GM18508 (cell line): ENCODE measurements at regions not wholly inside any gene's neighbourhood (a gene's known extent, or its start where the extent isn't known, plus 50 kb on each side); places are given as distances from the start of the nearest gene placed in this dataset.
A peak's percentile ranks its signal among the peaks of the same experiment; 100 is the strongest.
"Not testable (repeated sequence)": the region's sequence is repeated elsewhere in the genome, so short reads cannot be mapped to it uniquely, and the experiment has no call there.

Experiments
- ATAC-seq: cut with Tn5 transposase; IDR thresholded peaks from one replicate; pipeline ENCODE4 v1.9.1; 2021; ENCODE audit warnings: moderate number of reproducible peaks; ENCODE audit not compliant: insufficient read depth, unreplicated experiment

- ATAC-seq: no peak
Measured at GRCh38 chr5:82720213-82721086, 356.7 kb downstream of the TMEM167A start.

GRCh38 chr5:82719368-82719767, 357.8 kb downstream of the TMEM167A start:
- peak; percentile 87 for ATAC-seq

- ATAC-seq: no peak
Measured at GRCh38 chr5:82717738-82718137, 359.5 kb downstream of the TMEM167A start.

DNA sequence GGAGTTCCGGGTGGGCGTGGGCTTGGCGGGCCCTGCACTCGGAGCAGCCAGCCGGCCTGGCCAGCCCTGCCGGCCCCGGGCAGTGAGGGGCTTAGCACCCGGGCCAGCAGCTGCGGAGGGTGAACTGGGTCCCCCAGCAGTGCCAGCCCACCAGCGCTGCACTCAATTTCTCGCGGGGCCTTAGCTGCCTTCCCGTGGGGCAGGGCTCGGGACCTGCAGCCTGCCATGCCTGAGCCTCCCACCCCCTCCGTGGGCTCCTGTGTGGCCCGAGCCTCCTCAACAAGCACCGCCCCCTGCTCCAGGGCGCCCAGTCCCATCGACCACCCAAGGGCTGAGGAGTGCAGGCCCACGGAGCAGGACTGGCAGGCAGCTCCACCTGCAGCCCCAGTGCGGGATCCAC, 362.5 kb downstream of the TMEM167A start:
- not testable (repeated sequence) for ATAC-seq

GRCh38 chr5:82713811-82714210, 363.4 kb downstream of the TMEM167A start:
- no peak for ATAC-seq

- no peak for ATAC-seq
Measured at GRCh38 chr5:82707741-82708140, 369.5 kb downstream of the TMEM167A start.

DNA sequence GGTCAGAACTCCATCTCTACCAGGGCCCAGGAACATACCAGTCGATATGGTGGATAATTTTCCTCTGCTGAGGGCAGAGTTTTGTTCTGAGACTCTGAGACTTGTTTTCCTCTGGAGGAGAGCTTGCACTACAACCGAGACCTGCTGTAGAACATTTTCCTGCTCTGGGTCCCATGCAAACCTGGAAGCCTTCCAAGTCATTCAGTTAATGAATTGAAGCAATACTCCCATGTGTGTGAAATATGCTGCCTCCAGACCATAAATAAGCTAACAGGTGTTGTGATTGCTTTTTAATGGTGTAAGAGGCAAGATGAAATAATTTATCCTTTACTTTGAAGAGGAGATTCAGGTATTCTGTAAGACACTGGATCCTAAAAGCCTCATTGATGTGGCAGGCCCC, 372.8 kb downstream of the TMEM167A start:
- no peak for ATAC-seq

- no peak for ATAC-seq
Measured at GRCh38 chr5:82702046-82702445, 375.1 kb downstream of the TMEM167A start.

DNA sequence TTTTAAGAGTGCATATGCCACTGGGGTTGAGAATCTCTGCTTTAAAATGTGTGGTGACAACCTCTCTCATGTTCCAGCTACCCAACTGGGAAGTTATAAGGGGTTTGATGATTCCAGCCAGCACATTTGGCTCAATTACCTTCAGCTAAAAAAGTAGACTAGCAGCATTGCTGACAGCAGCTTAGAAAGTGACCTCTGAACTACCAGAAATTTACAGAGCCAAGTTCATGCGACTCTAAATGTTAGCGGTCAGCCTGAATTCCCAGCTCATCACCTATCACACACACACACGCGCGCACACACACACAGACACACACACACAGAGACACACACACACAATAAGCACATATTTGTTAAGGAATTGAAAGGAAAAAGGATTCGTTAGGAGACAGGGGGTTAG, 377.5 kb downstream of the TMEM167A start:
- ATAC-seq: no peak

GRCh38 chr5:82698026-82698425, 379.2 kb downstream of the TMEM167A start:
- no peak for ATAC-seq

DNA sequence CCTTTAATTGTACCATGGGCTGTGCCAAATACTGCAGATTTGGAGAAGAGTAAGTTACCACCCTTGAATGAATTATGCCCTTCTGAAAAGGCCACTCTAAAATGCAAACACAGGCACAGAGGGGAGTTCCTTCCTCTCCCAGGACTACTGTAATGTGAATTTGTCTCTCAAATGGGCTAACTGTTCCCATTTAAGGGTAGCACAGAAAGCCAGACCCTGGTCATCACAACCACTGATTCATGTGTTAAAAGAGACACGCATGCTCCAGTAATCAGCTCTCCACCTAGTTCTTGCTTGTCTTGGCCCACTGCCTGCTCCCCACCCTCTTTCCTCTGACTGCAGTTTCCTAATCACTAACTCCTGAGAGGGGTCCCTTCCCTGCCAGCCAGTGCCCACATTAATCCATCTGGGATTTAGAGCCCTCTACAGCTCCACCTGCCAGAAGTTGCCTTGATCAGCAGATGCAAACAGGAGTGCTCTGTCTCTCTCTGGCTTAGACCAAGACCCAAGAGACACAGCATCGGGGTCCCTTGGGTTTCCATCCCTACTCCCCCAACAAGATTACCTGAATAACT, 382.4 kb downstream of the TMEM167A start:
- ATAC-seq: no peak

- ATAC-seq: no peak
Measured at GRCh38 chr5:82692826-82693225, 384.4 kb downstream of the TMEM167A start.

- no peak for ATAC-seq
Measured at GRCh38 chr5:82684659-82685058, 392.5 kb downstream of the TMEM167A start.

- ATAC-seq: no peak
Measured at GRCh38 chr5:82684165-82684564, 393.0 kb downstream of the TMEM167A start.

DNA sequence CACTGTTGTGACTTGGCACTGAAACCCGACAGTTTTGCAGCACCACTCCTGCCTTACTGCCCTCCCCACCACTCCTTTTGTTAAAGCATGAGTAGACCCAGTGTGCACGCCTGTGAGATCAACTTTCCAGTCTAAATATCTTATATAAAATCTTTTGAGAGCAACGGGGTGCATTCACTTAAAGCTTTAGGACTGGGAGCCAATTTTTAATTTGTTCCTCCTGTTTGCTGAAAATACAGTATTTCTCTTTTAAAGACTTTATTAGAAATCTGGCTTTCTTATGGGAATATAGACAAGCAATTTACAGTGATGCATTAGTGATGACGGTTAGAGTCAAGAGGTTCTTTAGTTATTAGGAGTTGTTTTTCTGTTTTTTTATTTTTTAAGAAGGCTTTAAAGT, 397.5 kb downstream of the TMEM167A start:
- ATAC-seq: no peak

DNA sequence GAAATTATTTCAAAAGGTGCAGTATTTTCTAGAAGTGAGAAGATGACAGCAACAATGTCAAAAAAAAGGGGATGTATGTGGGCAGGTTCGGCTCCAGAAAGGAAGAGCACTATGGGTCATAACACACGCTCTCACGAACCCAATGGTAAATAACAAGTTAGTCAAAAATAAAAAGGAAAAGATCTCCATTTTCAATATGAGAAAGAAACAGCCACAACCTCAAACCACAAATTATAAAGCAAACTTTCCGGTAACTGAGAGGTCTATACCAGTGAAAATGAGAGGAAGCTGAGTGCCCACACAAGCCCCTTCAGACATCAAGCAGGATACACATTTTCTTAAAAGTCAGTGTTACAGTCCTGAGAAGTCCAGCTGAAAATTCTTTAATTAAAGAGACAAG, 398.5 kb upstream of the RPS23 start:
- peak; percentile 88 for ATAC-seq

DNA sequence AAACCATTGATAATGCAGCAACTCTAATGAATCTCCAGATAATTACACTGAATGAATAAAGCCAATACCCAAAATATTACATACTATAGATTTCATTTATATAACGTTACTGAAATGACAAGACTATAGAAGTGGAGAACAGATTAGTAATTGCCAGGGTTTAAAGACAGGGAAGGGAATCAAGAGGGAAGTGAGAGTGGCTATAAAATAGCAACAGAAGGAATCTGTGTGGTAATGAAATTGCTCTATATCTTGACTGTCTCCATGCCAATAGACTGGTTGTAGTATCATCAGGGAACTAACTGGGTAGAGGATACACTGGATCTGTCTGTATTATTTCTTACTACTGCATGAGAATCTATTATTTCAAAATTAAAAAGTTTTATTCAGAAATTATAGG, 396.5 kb upstream of the RPS23 start:
- no peak for ATAC-seq

DNA sequence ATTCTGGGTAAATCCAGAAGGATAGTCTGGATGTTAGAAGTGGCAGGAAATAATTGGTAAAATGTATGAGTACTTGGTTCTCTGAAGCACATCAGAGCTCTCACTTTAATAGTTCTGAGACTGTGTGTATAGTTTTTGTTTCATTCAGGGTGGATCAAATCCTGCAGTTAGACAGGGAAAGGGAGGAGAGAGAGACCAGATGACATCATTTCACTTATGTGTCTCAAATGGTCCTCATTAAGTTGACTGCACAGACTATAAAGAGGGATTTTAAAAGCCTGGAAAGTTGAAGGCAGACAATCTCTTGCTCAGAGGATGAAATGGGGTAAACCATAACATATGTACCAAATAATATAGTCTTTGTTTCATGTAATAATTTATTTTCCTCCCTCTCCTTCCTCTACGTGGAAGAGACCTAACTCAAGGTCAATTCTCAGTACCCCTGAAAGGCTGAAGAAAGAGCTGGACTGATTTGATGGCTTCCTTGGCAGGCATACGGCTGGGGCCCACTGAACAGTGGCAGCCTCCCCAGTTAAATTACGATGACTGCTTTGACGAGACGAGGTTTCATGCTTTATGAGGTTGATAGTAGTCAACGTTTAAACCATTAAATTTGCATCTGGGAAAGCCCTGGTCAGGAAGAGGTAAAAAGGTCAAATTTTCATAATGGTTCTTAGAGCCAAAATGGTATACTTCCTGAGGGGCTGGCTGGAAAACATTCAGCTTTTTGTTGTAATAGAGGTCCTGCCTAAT, 395.1 kb upstream of the RPS23 start:
- no peak for ATAC-seq

DNA sequence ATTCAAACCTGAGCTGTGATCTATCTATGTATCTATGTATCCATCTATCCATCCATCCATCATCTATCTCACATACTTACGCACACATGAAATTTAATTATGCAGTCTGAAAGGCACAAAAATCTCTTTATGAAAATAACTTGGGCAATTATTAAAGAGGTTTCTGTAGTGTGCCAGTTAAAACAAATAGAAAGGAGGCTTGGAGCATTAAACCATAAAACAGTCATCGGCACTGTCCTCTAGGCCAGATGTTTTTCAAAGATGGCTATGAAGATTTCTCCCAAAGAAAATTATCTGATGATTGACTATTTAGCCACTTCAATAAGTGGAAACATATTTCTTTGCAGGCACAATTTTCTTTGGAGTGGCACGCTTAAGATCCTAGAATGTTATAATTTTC, 392.5 kb upstream of the RPS23 start:
- no peak for ATAC-seq

DNA sequence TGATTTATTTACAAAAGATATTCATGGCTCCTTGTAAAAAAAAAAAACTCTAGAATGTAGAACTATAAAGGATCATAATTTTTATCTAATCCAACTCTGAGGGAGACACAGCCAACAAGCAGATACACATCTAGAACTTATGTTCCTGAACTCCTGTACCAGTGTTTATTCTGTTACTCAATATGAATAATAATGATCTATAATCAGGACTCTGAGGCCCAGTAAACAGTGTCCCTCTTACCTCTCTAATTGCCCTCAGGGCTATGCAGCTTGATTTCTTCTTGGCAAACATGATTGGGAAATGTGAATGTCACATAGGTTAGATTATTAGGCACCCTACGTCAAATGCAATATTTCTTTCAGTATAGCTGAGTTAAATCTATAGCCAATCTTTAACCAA, 391.6 kb upstream of the RPS23 start:
- no peak for ATAC-seq

DNA sequence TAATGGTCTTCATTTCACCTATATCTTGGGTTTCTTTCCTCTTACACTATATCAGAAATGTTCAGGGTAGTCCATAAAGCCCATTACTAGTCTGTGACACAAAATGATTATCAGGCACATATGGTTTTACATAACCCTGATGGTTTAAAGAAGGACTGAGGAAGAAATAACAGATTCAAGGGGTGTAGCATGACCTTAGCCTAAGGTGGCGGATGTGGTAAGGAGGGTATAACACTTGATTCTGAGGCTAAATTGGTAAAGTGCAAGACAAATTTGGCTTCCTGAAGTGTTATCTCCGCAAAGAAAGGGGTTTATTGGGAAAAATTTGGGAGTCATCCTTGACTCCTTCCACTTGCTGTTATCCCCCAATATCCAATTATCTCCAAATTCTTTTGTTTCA, 388.2 kb upstream of the RPS23 start:
- no peak for ATAC-seq
